ENCODE measurements at regions not wholly inside any gene's neighbourhood (a gene's known extent, or its start where the extent isn't known, plus 50 kb on each side); places are given as distances from the start of the nearest gene placed in this dataset.

DNA sequence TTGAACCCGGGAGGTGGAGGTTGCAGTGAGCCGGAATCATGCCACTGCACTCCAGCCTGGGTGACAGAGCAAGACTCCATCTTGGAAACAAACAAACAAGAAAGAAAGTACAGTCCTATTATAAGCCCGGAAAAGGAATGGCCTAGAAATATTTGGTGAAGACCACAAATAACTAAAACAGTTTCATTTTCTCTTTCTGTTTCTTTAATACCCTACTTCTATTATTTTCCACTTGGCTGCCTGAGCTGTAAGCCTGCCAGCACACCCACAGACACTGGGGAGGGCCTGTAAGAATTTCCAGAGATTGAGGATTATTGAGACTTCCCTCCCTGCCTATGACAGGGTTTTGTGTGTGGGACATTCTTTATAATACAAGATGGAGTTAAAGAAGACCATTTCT, 188.0 kb upstream of the DCC start:
- Histone ChIP-seq H3K27me3 (ENCODE audit: insufficient read depth, low read length) (no peaks in the 10 kb centered on the region), H3K9me2 (ENCODE audit: insufficient read depth) (no peaks in the 10 kb centered on the region), H2AFZ (ENCODE audit: low read depth, low read length, poor library complexity, severe bottlenecking) (no peak overlapping the region), H3K9me3 (ENCODE audit: control insufficient read depth in 1 of 2, insufficient read depth in 1 of 2, low read depth in 1 of 2, low read length in 2 of 2) (peaks cover 11 to 12% of the 10 kb centered on the region in 2 experiments; a peak in 3 of 4 replicates), H3K4me3 (replicated peaks in 1 of 2; ENCODE audit: low read depth in 1 of 2, low read length in 2 of 2) (no peak overlapping the region), H3K27ac (ENCODE audit: low read depth, low read length) (no peak overlapping the region), H3K9ac (ENCODE audit: low read length) (no peak overlapping the region), H3K79me2 (ENCODE audit: insufficient read depth, low read length) (no peaks in the 10 kb centered on the region), H4K20me1 (ENCODE audit: insufficient read depth) (no peaks in the 10 kb centered on the region), H3K4me1 (ENCODE audit: control insufficient read depth in 1 of 2, insufficient read depth in 2 of 2, low read length in 2 of 2) (no peaks in the 10 kb centered on the region), H3K36me3 (ENCODE audit: control insufficient read depth in 1 of 2, insufficient read depth in 2 of 2, low read length in 2 of 2) (no peaks in the 10 kb centered on the region), H3K4me2 (ENCODE audit: low read length) (no peak overlapping the region)
- ChIA-PET CTCF (no interaction called here), POLR2A (no interaction called here), RAD21 (ENCODE audit: low non-redundant PET in 1 of 2, low total read pairs in 2 of 2, uncharacterized antibody in 2 of 2, unreplicated experiment in 2 of 2) (no interaction called here)
- TF ChIP-seq, protein P1, sequence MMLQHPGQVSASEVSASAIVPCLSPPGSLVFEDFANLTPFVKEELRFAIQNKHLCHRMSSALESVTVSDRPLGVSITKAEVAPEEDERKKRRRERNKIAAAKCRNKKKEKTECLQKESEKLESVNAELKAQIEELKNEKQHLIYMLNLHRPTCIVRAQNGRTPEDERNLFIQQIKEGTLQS (IDR thresholded peaks at IDR 0.05) = no peak
- no peak for TF ChIP-seq JUND (IDR thresholded peaks at IDR 0.05)
- TF ChIP-seq SRF (IDR thresholded peaks at IDR 0.05; ENCODE audit: low read depth) = no peak
- TF ChIP-seq EZH2 (IDR thresholded peaks at IDR 0.05) = no peak
- no peak for TF ChIP-seq ELF1 (IDR thresholded peaks at IDR 0.05; ENCODE audit: borderline replicate concordance, low read depth)
- TF ChIP-seq ZFX (IDR thresholded peaks at IDR 0.05) = no peak
- no peak for TF ChIP-seq POLR2AphosphoS5 (IDR thresholded peaks at IDR 0.05; ENCODE audit: low read depth, low read length)
- TF ChIP-seq CBX3 (IDR thresholded peaks at IDR 0.05; ENCODE audit: low read depth) = no peak
- no peak for TF ChIP-seq EZH2phosphoT487 (IDR thresholded peaks at IDR 0.05; ENCODE audit: borderline replicate concordance)
- ATAC-seq (no peak), DNase-seq (ENCODE audit: low read depth, low spot score) (no peak)
- no TSS peak for BruUV-seq (replicated peaks)
- intact Hi-C loops (cut with micrococcal nuclease) = no loop called here

DNA sequence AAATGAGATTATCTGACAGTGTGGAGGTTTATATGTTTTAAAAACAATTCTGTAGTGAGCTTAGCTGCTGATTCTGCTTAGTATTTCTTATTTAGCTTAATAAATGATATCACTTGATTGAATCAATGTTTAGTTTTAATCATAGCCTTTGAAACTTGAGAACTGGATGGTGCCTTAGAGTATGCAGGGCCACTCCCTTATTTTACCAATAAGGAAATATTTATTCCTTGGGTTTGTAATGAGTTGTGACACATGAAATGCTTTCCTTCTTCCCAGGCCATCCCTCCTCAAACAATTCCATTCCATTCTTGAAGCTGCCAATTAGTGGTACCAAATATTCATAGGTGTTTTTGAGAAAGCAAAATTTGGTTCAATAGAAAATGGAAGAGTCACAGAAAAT, 183.8 kb upstream of the DCC start:
- Histone ChIP-seq H3K9me2 (ENCODE audit: insufficient read depth) (no peaks in the 10 kb centered on the region), H3K4me1 (ENCODE audit: control insufficient read depth in 1 of 2, insufficient read depth in 2 of 2, low read length in 2 of 2) (no peaks in the 10 kb centered on the region), H3K9ac (ENCODE audit: low read length) (no peak overlapping the region), H3K79me2 (ENCODE audit: insufficient read depth, low read length) (no peaks in the 10 kb centered on the region), H3K4me3 (replicated peaks in 1 of 2; ENCODE audit: low read depth in 1 of 2, low read length in 2 of 2) (no peak overlapping the region), H3K4me2 (ENCODE audit: low read length) (no peak overlapping the region), H3K9me3 (ENCODE audit: control insufficient read depth in 1 of 2, insufficient read depth in 1 of 2, low read depth in 1 of 2, low read length in 2 of 2) (peaks cover 8% of the 10 kb centered on the region in 2 experiments; a peak in 2 of 4 replicates), H4K20me1 (ENCODE audit: insufficient read depth) (no peaks in the 10 kb centered on the region), H3K27ac (ENCODE audit: low read depth, low read length) (no peak overlapping the region), H2AFZ (ENCODE audit: low read depth, low read length, poor library complexity, severe bottlenecking) (no peak overlapping the region), H3K36me3 (ENCODE audit: control insufficient read depth in 1 of 2, insufficient read depth in 2 of 2, low read length in 2 of 2) (no peaks in the 10 kb centered on the region), H3K27me3 (ENCODE audit: insufficient read depth, low read length) (no peaks in the 10 kb centered on the region)
- no peak for ATAC-seq
- BruUV-seq (replicated peaks) = no TSS peak
- intact Hi-C loops (cut with micrococcal nuclease) = no loop called here
- RAD21 ChIA-PET (ENCODE audit: low non-redundant PET in 1 of 2, low total read pairs in 2 of 2, uncharacterized antibody in 2 of 2, unreplicated experiment in 2 of 2) = no interaction called here
- TF ChIP-seq, protein P2, sequence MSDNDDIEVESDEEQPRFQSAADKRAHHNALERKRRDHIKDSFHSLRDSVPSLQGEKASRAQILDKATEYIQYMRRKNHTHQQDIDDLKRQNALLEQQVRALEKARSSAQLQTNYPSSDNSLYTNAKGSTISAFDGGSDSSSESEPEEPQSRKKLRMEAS (IDR thresholded peaks at IDR 0.05) = no peak
- POLR2A ChIA-PET = no interaction called here
- CTCF ChIA-PET = no interaction called here
- no peak for DNase-seq (ENCODE audit: low read depth, low spot score)

Measured in HCT116 (cell line).